ENCODE measurements at regions not wholly inside any gene's neighbourhood (a gene's known extent, or its start where the extent isn't known, plus 50 kb on each side); places are given as distances from the start of the nearest gene placed in this dataset.

GRCh38 chr11:87405843-87406242 is 368.1 kb downstream of the TMEM135 start:
- Histone ChIP-seq H3K4me2 (ENCODE audit: low read depth, low read length, poor library complexity, severe bottlenecking) (no peak overlapping the region), H3K27me3 (ENCODE audit: insufficient read depth, low read length, poor library complexity, severe bottlenecking) (no peaks in the 10 kb centered on the region), H3K4me3 (ENCODE audit: low read length, poor library complexity, severe bottlenecking) (no peak overlapping the region), H3K4me1 (ENCODE audit: insufficient read depth, low read length, poor library complexity, severe bottlenecking) (no peaks in the 10 kb centered on the region), H3K9ac (ENCODE audit: low read depth, low read length, poor library complexity, severe bottlenecking) (no peak overlapping the region), H4K20me1 (ENCODE audit: insufficient read depth, low read length, poor library complexity, severe bottlenecking) (no peaks in the 10 kb centered on the region), H3K9me2 (replicated peaks; ENCODE audit: low read depth, low read length) (no peaks in the 10 kb centered on the region), H2AFZ (ENCODE audit: low read length) (no peak overlapping the region), H3F3A (ENCODE audit: low read depth) (no peaks in the 10 kb centered on the region), H3K79me2 (ENCODE audit: insufficient read depth, low read length) (no peaks in the 10 kb centered on the region), H3K9me3 (ENCODE audit: insufficient read depth, low read depth, low read length) (no peaks in the 10 kb centered on the region), H3K36me3 (ENCODE audit: insufficient read depth, low read length) (no peaks in the 10 kb centered on the region)
- no peak for TF ChIP-seq EZH2phosphoT487 (IDR thresholded peaks at IDR 0.05; ENCODE audit: borderline replicate concordance)

GRCh38 chr11:87405356-87405755 is 367.6 kb downstream of the TMEM135 start:
- H3K36me3 ChIP-seq (ENCODE audit: insufficient read depth, low read length) = no peaks in the 10 kb centered on the region
- H3K27me3 ChIP-seq (ENCODE audit: insufficient read depth, low read length, poor library complexity, severe bottlenecking) = no peaks in the 10 kb centered on the region
- no peaks in the 10 kb centered on the region for H3F3A ChIP-seq (ENCODE audit: low read depth)
- H4K20me1 ChIP-seq (ENCODE audit: insufficient read depth, low read length, poor library complexity, severe bottlenecking) = no peaks in the 10 kb centered on the region
- H3K4me3 ChIP-seq (ENCODE audit: low read length, poor library complexity, severe bottlenecking) = no peak overlapping the region
- no peaks in the 10 kb centered on the region for H3K79me2 ChIP-seq (ENCODE audit: insufficient read depth, low read length)
- no peak overlapping the region for H2AFZ ChIP-seq (ENCODE audit: low read length)
- H3K9me2 ChIP-seq (replicated peaks; ENCODE audit: low read depth, low read length) = no peaks in the 10 kb centered on the region
- no peak overlapping the region for H3K9ac ChIP-seq (ENCODE audit: low read depth, low read length, poor library complexity, severe bottlenecking)
- H3K4me1 ChIP-seq (ENCODE audit: insufficient read depth, low read length, poor library complexity, severe bottlenecking) = no peaks in the 10 kb centered on the region
- H3K4me2 ChIP-seq (ENCODE audit: low read depth, low read length, poor library complexity, severe bottlenecking) = no peak overlapping the region
- no peak for TF ChIP-seq CTCF (conservative IDR thresholded peaks at IDR 0.05; ENCODE audit: low read length)
- H3K9me3 ChIP-seq (ENCODE audit: insufficient read depth, low read depth, low read length) = no peaks in the 10 kb centered on the region

GRCh38 chr11:87401653-87402052 is 363.9 kb downstream of the TMEM135 start:
- no peaks in the 10 kb centered on the region for H3K4me1 ChIP-seq (ENCODE audit: insufficient read depth, low read length, poor library complexity, severe bottlenecking)
- H3K9me2 ChIP-seq (replicated peaks; ENCODE audit: low read depth, low read length) = no peaks in the 10 kb centered on the region
- no peak overlapping the region for H3K4me3 ChIP-seq (ENCODE audit: low read length, poor library complexity, severe bottlenecking)
- TF ChIP-seq CTCF (conservative IDR thresholded peaks at IDR 0.05; ENCODE audit: low read length) (no peak), EZH2phosphoT487 (IDR thresholded peaks at IDR 0.05; ENCODE audit: borderline replicate concordance) (no peak)
- H3K4me2 ChIP-seq (ENCODE audit: low read depth, low read length, poor library complexity, severe bottlenecking) = no peak overlapping the region
- no peak overlapping the region for H2AFZ ChIP-seq (ENCODE audit: low read length)
- H4K20me1 ChIP-seq (ENCODE audit: insufficient read depth, low read length, poor library complexity, severe bottlenecking) = no peaks in the 10 kb centered on the region
- H3K79me2 ChIP-seq (ENCODE audit: insufficient read depth, low read length) = no peaks in the 10 kb centered on the region
- H3K9me3 ChIP-seq (ENCODE audit: insufficient read depth, low read depth, low read length) = no peaks in the 10 kb centered on the region
- no peak overlapping the region for H3K9ac ChIP-seq (ENCODE audit: low read depth, low read length, poor library complexity, severe bottlenecking)
- H3K27me3 ChIP-seq (ENCODE audit: insufficient read depth, low read length, poor library complexity, severe bottlenecking) = no peaks in the 10 kb centered on the region
- H3F3A ChIP-seq (ENCODE audit: low read depth) = no peaks in the 10 kb centered on the region
- no peaks in the 10 kb centered on the region for H3K36me3 ChIP-seq (ENCODE audit: insufficient read depth, low read length)

- H3K79me2 ChIP-seq (ENCODE audit: insufficient read depth, low read length) = no peaks in the 10 kb centered on the region
- H2AFZ ChIP-seq (ENCODE audit: low read length) = no peak overlapping the region
- H3F3A ChIP-seq (ENCODE audit: low read depth) = no peaks in the 10 kb centered on the region
Observed at GRCh38 chr11:87399341-87399740, 361.6 kb downstream of the TMEM135 start.

More at GRCh38 chr11:87399341-87399740, 361.6 kb downstream of the TMEM135 start:
- TF ChIP-seq EZH2phosphoT487 (IDR thresholded peaks at IDR 0.05; ENCODE audit: borderline replicate concordance) (no peak), CTCF (conservative IDR thresholded peaks at IDR 0.05; ENCODE audit: low read length) (no peak)
- Histone ChIP-seq H3K27me3 (ENCODE audit: insufficient read depth, low read length, poor library complexity, severe bottlenecking) (no peaks in the 10 kb centered on the region), H3K9ac (ENCODE audit: low read depth, low read length, poor library complexity, severe bottlenecking) (no peak overlapping the region), H4K20me1 (ENCODE audit: insufficient read depth, low read length, poor library complexity, severe bottlenecking) (no peaks in the 10 kb centered on the region), H3K36me3 (ENCODE audit: insufficient read depth, low read length) (no peaks in the 10 kb centered on the region), H3K4me1 (ENCODE audit: insufficient read depth, low read length, poor library complexity, severe bottlenecking) (no peaks in the 10 kb centered on the region), H3K4me2 (ENCODE audit: low read depth, low read length, poor library complexity, severe bottlenecking) (no peak overlapping the region), H3K4me3 (ENCODE audit: low read length, poor library complexity, severe bottlenecking) (no peak overlapping the region), H3K9me3 (ENCODE audit: insufficient read depth, low read depth, low read length) (no peaks in the 10 kb centered on the region), H3K9me2 (replicated peaks; ENCODE audit: low read depth, low read length) (no peaks in the 10 kb centered on the region)
